Amygdala (tissue), 56 donors: ENCODE measurements at regions not wholly inside any gene's neighbourhood (a gene's known extent, or its start where the extent isn't known, plus 50 kb on each side); places are given as distances from the start of the nearest gene placed in this dataset.
"Not testable (repeated sequence)": the region's sequence is repeated elsewhere in the genome, so short reads cannot be mapped to it uniquely, and the experiment has no call there.

Source experiments
- DNase-seq, 56 donors: peaks; one replicate each; lab custom pipeline; 2025; lab: John Stamatoyannopoulos, UW

GRCh38 chr4:12963291-12963690 is 520.8 kb downstream of the RAB28 start:
- DNase-seq, result no peak

GRCh38 chr4:12961713-12962112 is 522.4 kb downstream of the RAB28 start:
- no peak for DNase-seq

- DNase-seq, result no peak
Measured at GRCh38 chr4:12958436-12958835, 525.7 kb downstream of the RAB28 start.

GRCh38 chr4:12957108-12957507 is 527.0 kb downstream of the RAB28 start:
- DNase-seq, result no peak

GRCh38 chr4:12956026-12956425 is 528.1 kb downstream of the RAB28 start:
- DNase-seq, result no peak

GRCh38 chr4:12949719-12950490 is 534.2 kb downstream of the RAB28 start:
- no peak for DNase-seq

- DNase-seq, result no peak
Measured at GRCh38 chr4:12943069-12943468, 541.1 kb downstream of the RAB28 start.

GRCh38 chr4:12933760-12934221 is 550.3 kb downstream of the RAB28 start:
- DNase-seq, result no peak

GRCh38 chr4:12932203-12932788 is 551.8 kb downstream of the RAB28 start:
- DNase-seq, result no peak

GRCh38 chr4:12929784-12930183 is 554.4 kb downstream of the RAB28 start:
- no peak for DNase-seq

- no peak for DNase-seq
Measured at GRCh38 chr4:12928751-12929150, 555.4 kb downstream of the RAB28 start.

- no peak for DNase-seq
Measured at GRCh38 chr4:12926189-12927066, 557.7 kb downstream of the RAB28 start.

- DNase-seq, result no peak
Measured at GRCh38 chr4:12924728-12925320, 559.3 kb downstream of the RAB28 start.

- no peak for DNase-seq
Measured at GRCh38 chr4:12924253-12924652, 559.9 kb downstream of the RAB28 start.

GRCh38 chr4:12912896-12913418 is 571.2 kb downstream of the RAB28 start:
- no peak for DNase-seq

- DNase-seq, result no peak
Measured at GRCh38 chr4:12911750-12912358, 572.3 kb downstream of the RAB28 start.

- DNase-seq, result not testable (repeated sequence)
Measured at GRCh38 chr4:12903640-12904039, 580.5 kb downstream of the RAB28 start.

- no peak for DNase-seq
Measured at GRCh38 chr4:12902735-12903134, 581.4 kb downstream of the RAB28 start.

GRCh38 chr4:12897954-12898353 is 586.2 kb downstream of the RAB28 start:
- no peak for DNase-seq

- no peak for DNase-seq
Measured at GRCh38 chr4:12894062-12894461, 590.1 kb downstream of the RAB28 start.
